Panc1 (cell line): ENCODE measurements at regions not wholly inside any gene's neighbourhood (a gene's known extent, or its start where the extent isn't known, plus 50 kb on each side); places are given as distances from the start of the nearest gene placed in this dataset.

ENCODE experiments used
- ATAC-seq: fragments of 200-7000 bp; cut with Tn5 transposase; 2 replicates; pipeline ENCODE4 v1.9.1; 2020; ENCODE audit warnings: mild to moderate bottlenecking, moderate library complexity
- BruUV-seq: library from RNA; stranded (reverse); fragments of 400-500 nt; replicated peaks from 2 replicates; lab custom pipeline; 2021; lab: Mats Ljungman, UMichigan
- CTCF ChIA-PET: fragments of 300-600 bp; sonication (Branson Sonifier 250); formaldehyde crosslinking; loops from one replicate; lab custom pipeline; 2022; ENCODE audit warnings: antibody characterized with exemption; lab: Charles Lee
- POLR2A ChIA-PET: fragments of 300-600 bp; sonication (Branson Sonifier 250); formaldehyde crosslinking; loops from one replicate; lab custom pipeline; 2022; ENCODE audit warnings: antibody characterized with exemption; lab: Charles Lee
- DNase-seq: peaks from one replicate; pipeline ENCODE4 v3.0.0-alpha.2; 2010; ENCODE audit warnings: low read depth, low spot score
- H3K27ac ChIP-seq: 2 replicates; pipeline ENCODE4 v1.5.1; 2011; ENCODE audit warnings: mild to moderate bottlenecking, low read length, inconsistent platforms
- H3K27me3 ChIP-seq: fragments of 200-500 bp; sonication (Bioruptor generic); 2 replicates; pipeline ENCODE4 v1.6.0; 2014; ENCODE audit warnings: low read length, inconsistent platforms; ENCODE audit not compliant: control insufficient read depth, insufficient read depth
- H3K36me3 ChIP-seq: fragments of 200-500 bp; sonication (Bioruptor generic); 2 replicates; pipeline ENCODE4 v1.5.1; 2014; ENCODE audit warnings: inconsistent platforms, mild to moderate bottlenecking, low read length, moderate library complexity; ENCODE audit not compliant: control insufficient read depth, insufficient read depth
- H3K4me1 ChIP-seq: 2 replicates; pipeline ENCODE4 v1.5.1; 2011; ENCODE audit warnings: inconsistent platforms, mild to moderate bottlenecking, low read length, moderate library complexity; ENCODE audit not compliant: control insufficient read depth, insufficient read depth
- H3K4me3 ChIP-seq, 2 experiments: 2 replicates each; pipeline ENCODE4 v1.5.1; 2011 to 2012; ENCODE audit warnings: low read depth in 2 of 2, low read length in 2 of 2, mild to moderate bottlenecking in 2 of 2, inconsistent platforms in 1 of 2, moderate library complexity in 1 of 2
- H3K9me3 ChIP-seq: fragments of 200-500 bp; sonication (Bioruptor generic); 2 replicates; pipeline ENCODE4 v1.5.1; 2014; ENCODE audit warnings: low read depth, mild to moderate bottlenecking, inconsistent platforms, low read length, moderate library complexity; ENCODE audit not compliant: control insufficient read depth, insufficient read depth
- CTCF ChIP-seq: fragments of 450-650 bp; IDR thresholded peaks from 2 replicates; pipeline ENCODE4 v1.5.1; 2017; ENCODE audit warnings: mild to moderate bottlenecking
- POLR2AphosphoS5 ChIP-seq: IDR thresholded peaks from 2 replicates; pipeline ENCODE4 v1.6.1; 2012; ENCODE audit warnings: mild to moderate bottlenecking, low read depth, low read length, moderate library complexity
- REST ChIP-seq, 2 experiments: IDR thresholded peaks; 2 replicates each; pipeline ENCODE4 v1.6.1; 2011 to 2012; ENCODE audit warnings: low read depth in 2 of 2, control low read depth in 1 of 2, low read length in 1 of 2, mild to moderate bottlenecking in 1 of 2, moderate library complexity in 1 of 2; ENCODE audit not compliant: insufficient read depth in 1 of 2
- SIN3A ChIP-seq: IDR thresholded peaks from 2 replicates; pipeline ENCODE4 v1.6.1; 2012; ENCODE audit warnings: low read depth, mild to moderate bottlenecking, low read length, moderate library complexity, borderline replicate concordance; ENCODE audit not compliant: insufficient read depth
- TCF7L2 ChIP-seq: IDR thresholded peaks from 2 replicates; pipeline ENCODE4 v1.6.1; 2011; ENCODE audit warnings: mild to moderate bottlenecking, low read depth, low read length, inconsistent platforms
- in situ Hi-C: cut with HindIII; loops from 2 replicates; pipeline ENCODE4 v1.10.0; 2016; ENCODE audit warnings: low sequenced_read_pairs, low pct_unique_long_range_greater_than_20kb
- intact Hi-C: fragments of 100-400 bp; cut with micrococcal nuclease; formaldehyde crosslinking; loops from one replicate; pipeline ENCODE4 v1.10.0; 2022; ENCODE audit not compliant: unreplicated experiment

GRCh38 chr5:23648656-23649055, 141.2 kb downstream of the PRDM9 start:
- in situ Hi-C loops, result no loop called here
- DNase-seq (no peak), ATAC-seq (no peak)
- Histone ChIP-seq H3K4me3 (no peak overlapping the region), H3K4me1 (no peaks in the 10 kb centered on the region), H3K36me3 (no peaks in the 10 kb centered on the region), H3K9me3 (no peaks in the 10 kb centered on the region), H3K27ac (no peak overlapping the region), H3K27me3 (no peaks in the 10 kb centered on the region)
- no TSS peak for BruUV-seq
- POLR2A ChIA-PET, result no interaction called here
- TF ChIP-seq CTCF (no peak), SIN3A (no peak), REST (IDR thresholded peaks at IDR 0.05; ENCODE audit: insufficient read depth in 1 of 2, low read depth in 2 of 2, low read length in 1 of 2) (no peak), POLR2AphosphoS5 (no peak), TCF7L2 (no peak)
- CTCF ChIA-PET, result no interaction called here
- intact Hi-C loops, result no loop called here

GRCh38 chr5:23649594-23649993, 142.2 kb downstream of the PRDM9 start:
- DNase-seq (no peak), ATAC-seq (no peak)
- intact Hi-C loops, result no loop called here
- BruUV-seq, result no TSS peak
- no peaks in the 10 kb centered on the region for H3K4me1 ChIP-seq
- H3K36me3 ChIP-seq, result no peaks in the 10 kb centered on the region
- H3K27me3 ChIP-seq, result no peaks in the 10 kb centered on the region
- ChIA-PET POLR2A (no interaction called here), CTCF (no interaction called here)
- TF ChIP-seq SIN3A (no peak), TCF7L2 (no peak), CTCF (no peak), REST (IDR thresholded peaks at IDR 0.05; ENCODE audit: insufficient read depth in 1 of 2, low read depth in 2 of 2, low read length in 1 of 2) (no peak), POLR2AphosphoS5 (no peak)
- in situ Hi-C loops, result no loop called here
- no peak overlapping the region for H3K4me3 ChIP-seq
- no peaks in the 10 kb centered on the region for H3K9me3 ChIP-seq
- no peak overlapping the region for H3K27ac ChIP-seq
